GM21360 (cell line): ENCODE measurements at regions not wholly inside any gene's neighbourhood (a gene's known extent, or its start where the extent isn't known, plus 50 kb on each side); places are given as distances from the start of the nearest gene placed in this dataset.

Experiments used
- ATAC-seq: cut with Tn5 transposase; IDR thresholded peaks from one replicate; pipeline ENCODE4 v1.9.1; 2021; ENCODE audit warnings: mild to moderate bottlenecking, moderate library complexity; ENCODE audit not compliant: unreplicated experiment

- no peak for ATAC-seq
These were observed 75.9 kb upstream of the TMC3 start for GRCh38 chr15:81449836-81450474.

GRCh38 chr15:81443040-81443820 lies 69.2 kb upstream of the TMC3 start:
- ATAC-seq: no peak

- no peak for ATAC-seq
These were observed 68.4 kb upstream of the TMC3 start for GRCh38 chr15:81442454-81442853.

- no peak for ATAC-seq
These were observed 60.8 kb upstream of the TMC3 start for GRCh38 chr15:81434851-81435250.

- no peak for ATAC-seq
These were observed 59.4 kb upstream of the TMC3 start for GRCh38 chr15:81433462-81433861.

- ATAC-seq: no peak
These were observed 58.2 kb upstream of the TMC3 start for GRCh38 chr15:81432179-81432578.

- no peak for ATAC-seq
These were observed 53.2 kb upstream of the TMC3 start for GRCh38 chr15:81427176-81427575.

GRCh38 chr15:81425905-81426304 lies 51.9 kb upstream of the TMC3 start:
- ATAC-seq: no peak
